Activated CD8-positive, alpha-beta memory T cell treated with anti-CD3 and anti-CD28 coated beads, Interleukin-2, amount 10 ng/mL, durations not matched to agents 7 days and 5 days (primary cell): ENCODE measurements at regions not wholly inside any gene's neighbourhood (a gene's known extent, or its start where the extent isn't known, plus 50 kb on each side); places are given as distances from the start of the nearest gene placed in this dataset.
"Not testable (repeated sequence)": the region's sequence is repeated elsewhere in the genome, so short reads cannot be mapped to it uniquely, and the experiment has no call there.

Experiments
- ATAC-seq: fragments of 150-1000 bp; cut with Tn5 transposase; one replicate; pipeline ENCODE4 v1.10.0; 2021; ENCODE audit warnings: moderate library complexity
- CTCF ChIA-PET: fragments of 350-600 bp; sonication (Branson Sonifier 250); formaldehyde crosslinking; loops from one replicate; lab custom pipeline; 2021; ENCODE audit warnings: antibody characterized with exemption; lab: Charles Lee
- DNase-seq: peaks from one replicate; pipeline ENCODE4 v3.0.0-alpha.2; 2020
- H3K27ac Mint-ChIP-seq: one replicate; pipeline ENCODE4 v1.8.0; 2021; ENCODE audit warnings: mild to moderate bottlenecking, mixed read lengths
- H3K27me3 Mint-ChIP-seq: one replicate; pipeline ENCODE4 v1.8.0; 2021; ENCODE audit warnings: mixed read lengths
- H3K36me3 Mint-ChIP-seq: one replicate; pipeline ENCODE4 v1.8.0; 2021; ENCODE audit warnings: mild to moderate bottlenecking, mixed read lengths
- H3K4me1 Mint-ChIP-seq: one replicate; pipeline ENCODE4 v1.8.0; 2021; ENCODE audit warnings: mixed read lengths
- H3K4me3 Mint-ChIP-seq: one replicate; pipeline ENCODE4 v1.8.0; 2021; ENCODE audit warnings: mild to moderate bottlenecking, moderate library complexity, mixed read lengths
- H3K9me3 Mint-ChIP-seq: one replicate; pipeline ENCODE4 v1.8.0; 2022; ENCODE audit warnings: low read depth, mixed read lengths

- ATAC-seq, DNase-seq, H3K4me1 Mint-ChIP-seq, H3K4me3 Mint-ChIP-seq, H3K27me3 Mint-ChIP-seq, H3K27ac Mint-ChIP-seq, CTCF ChIA-PET: not testable (repeated sequence)
- H3K36me3 Mint-ChIP-seq: peaks cover 16% of the 10 kb centered on the region
- peaks cover 20% of the 10 kb centered on the region for H3K9me3 Mint-ChIP-seq
Measured at GRCh38 chr2:143922261-143922830, 597.6 kb downstream of the ZEB2 start.

DNA sequence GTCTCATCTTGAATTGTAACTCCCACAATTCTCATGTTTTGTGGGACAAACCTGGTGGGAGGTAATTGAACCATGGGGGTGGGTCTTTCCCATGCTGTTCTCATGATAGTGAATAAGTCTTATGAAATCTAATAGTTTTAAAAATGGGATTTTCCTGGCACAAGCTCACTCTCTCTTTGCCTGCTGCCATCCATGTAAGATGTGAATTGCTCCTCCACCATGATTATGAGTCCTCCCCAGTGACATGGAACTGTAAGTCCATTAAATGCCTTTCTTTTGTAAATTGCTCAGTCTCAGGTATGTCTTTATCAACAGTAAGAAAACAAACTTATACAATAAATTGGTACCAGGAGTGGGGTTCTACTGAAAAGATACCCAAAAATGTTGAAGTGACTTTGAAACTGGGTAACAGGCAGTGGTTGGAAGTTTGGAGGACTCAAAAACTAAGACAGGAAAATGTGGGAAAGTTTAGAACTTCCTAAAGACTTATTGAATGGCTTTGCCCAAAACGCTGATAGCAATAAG lies 601.4 kb downstream of the ZEB2 start:
- DNase-seq: no peak
- Mint-ChIP-seq H3K27me3 (no peaks in the 10 kb centered on the region), H3K36me3 (peaks cover 14% of the 10 kb centered on the region), H3K9me3 (peaks cover 20% of the 10 kb centered on the region), H3K27ac (no peak overlapping the region), H3K4me3 (no peak overlapping the region), H3K4me1 (no peaks in the 10 kb centered on the region)
- no peak for ATAC-seq
- CTCF ChIA-PET: no interaction called here

DNA sequence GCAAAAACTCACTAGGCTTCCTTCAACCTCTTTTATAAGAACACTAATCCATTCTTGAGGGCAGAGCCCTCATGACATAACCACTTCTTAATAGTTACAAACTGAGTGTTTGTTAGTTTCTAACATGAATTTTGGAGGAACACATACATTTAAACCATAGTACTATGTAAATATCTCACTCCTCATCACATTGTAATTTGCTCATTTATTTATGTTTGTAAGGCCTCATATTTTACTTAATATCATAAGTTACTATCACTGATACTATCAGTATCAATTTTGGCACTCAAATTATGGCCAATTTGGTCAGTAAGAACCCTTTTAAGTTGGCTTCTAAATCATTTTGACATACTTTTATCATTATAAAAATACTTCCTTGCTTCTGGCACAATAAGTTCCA lies 603.1 kb downstream of the ZEB2 start:
- peaks cover 20% of the 10 kb centered on the region for H3K9me3 Mint-ChIP-seq
- CTCF ChIA-PET: no interaction called here
- no peak overlapping the region for H3K4me3 Mint-ChIP-seq
- ATAC-seq (no peak), DNase-seq (no peak)
- H3K27ac Mint-ChIP-seq: no peak overlapping the region
- no peaks in the 10 kb centered on the region for H3K27me3 Mint-ChIP-seq
- peaks cover 14% of the 10 kb centered on the region for H3K36me3 Mint-ChIP-seq
- no peaks in the 10 kb centered on the region for H3K4me1 Mint-ChIP-seq

- H3K36me3 Mint-ChIP-seq: no peaks in the 10 kb centered on the region
- DNase-seq (no peak), ATAC-seq (no peak)
- H3K27me3 Mint-ChIP-seq: peaks cover 2% of the 10 kb centered on the region
- no peaks in the 10 kb centered on the region for H3K9me3 Mint-ChIP-seq
- CTCF ChIA-PET: interaction anchor here (0.7 kb wide), 2 partner anchors 30 to 756 kb away, joined by 3 to 4 read pairs; no protein-coding TSS in a partner anchor
- H3K27ac Mint-ChIP-seq: no peak overlapping the region
- H3K4me1 Mint-ChIP-seq: no peaks in the 10 kb centered on the region
- no peak overlapping the region for H3K4me3 Mint-ChIP-seq
Measured at GRCh38 chr2:143909577-143910353, 610.2 kb downstream of the ZEB2 start.

DNA sequence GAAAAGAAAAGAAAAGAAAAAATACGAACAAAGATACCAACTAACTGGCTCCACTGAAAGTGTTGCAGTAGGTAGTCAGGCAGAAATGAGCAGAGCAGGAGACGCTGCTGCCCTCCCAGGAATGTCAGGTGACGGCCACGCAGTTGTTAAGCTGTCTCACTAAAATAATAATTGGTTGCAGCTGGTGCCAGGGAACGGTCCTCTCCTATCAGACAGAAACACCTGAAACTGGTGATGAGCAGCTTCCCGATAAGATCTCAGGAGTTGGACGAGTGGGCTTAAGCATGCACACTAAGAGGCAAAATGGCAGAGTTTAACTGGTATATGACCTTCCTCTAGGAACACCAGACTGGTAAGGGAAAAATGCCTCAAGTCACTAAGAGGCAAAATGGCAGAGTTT lies 611.1 kb downstream of the ZEB2 start:
- Mint-ChIP-seq H3K4me1 (no peaks in the 10 kb centered on the region), H3K27ac (no peak overlapping the region), H3K9me3 (no peaks in the 10 kb centered on the region), H3K27me3 (peaks cover 3% of the 10 kb centered on the region), H3K36me3 (no peaks in the 10 kb centered on the region), H3K4me3 (no peak overlapping the region)
- CTCF ChIA-PET: no interaction called here
- ATAC-seq (no peak), DNase-seq (no peak)

DNA sequence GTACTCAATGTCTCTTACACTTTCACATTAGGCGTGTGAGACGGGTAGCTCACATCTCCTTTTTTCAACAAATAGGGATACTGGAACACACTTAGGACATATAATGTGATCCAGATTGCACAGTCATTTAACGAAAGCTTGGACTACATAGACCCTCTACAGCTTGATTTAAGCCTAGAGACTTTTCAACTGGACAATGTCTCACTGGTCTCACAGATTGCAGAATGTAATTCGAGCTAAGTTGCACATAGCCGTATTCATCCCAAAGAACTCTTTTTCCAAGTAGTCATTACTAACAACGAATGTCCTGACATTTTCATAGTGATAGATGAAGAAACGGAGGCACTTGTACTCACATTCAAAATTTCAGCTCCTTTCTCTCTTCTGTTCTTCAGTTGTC lies 612.1 kb downstream of the ZEB2 start:
- Mint-ChIP-seq H3K9me3 (no peaks in the 10 kb centered on the region), H3K4me3 (no peak overlapping the region), H3K4me1 (peaks cover 9% of the 10 kb centered on the region), H3K27ac (no peak overlapping the region), H3K36me3 (no peaks in the 10 kb centered on the region), H3K27me3 (peaks cover 3% of the 10 kb centered on the region)
- CTCF ChIA-PET: no interaction called here
- ATAC-seq: no peak
- DNase-seq: no peak

- H3K36me3 Mint-ChIP-seq: no peaks in the 10 kb centered on the region
Measured at GRCh38 chr2:143906850-143907249, 613.1 kb downstream of the ZEB2 start.

GRCh38 chr2:143905587-143905986 lies 614.3 kb downstream of the ZEB2 start:
- Mint-ChIP-seq H3K9me3 (no peaks in the 10 kb centered on the region), H3K27me3 (peaks cover 3% of the 10 kb centered on the region), H3K4me3 (no peak overlapping the region), H3K4me1 (peaks cover 23% of the 10 kb centered on the region), H3K36me3 (no peaks in the 10 kb centered on the region), H3K27ac (no peak overlapping the region)
- ATAC-seq: no peak
- no peak for DNase-seq
- CTCF ChIA-PET: no interaction called here

More at GRCh38 chr2:143906850-143907249, 613.1 kb downstream of the ZEB2 start:
- Mint-ChIP-seq H3K27me3 (peaks cover 3% of the 10 kb centered on the region), H3K4me3 (no peak overlapping the region), H3K9me3 (no peaks in the 10 kb centered on the region), H3K4me1 (peaks cover 12% of the 10 kb centered on the region), H3K27ac (no peak overlapping the region)
- CTCF ChIA-PET: no interaction called here
- ATAC-seq (no peak), DNase-seq (no peak)

GRCh38 chr2:143903172-143903856 lies 616.6 kb downstream of the ZEB2 start:
- CTCF ChIA-PET: no interaction called here
- Mint-ChIP-seq H3K4me1 (peaks cover 23% of the 10 kb centered on the region), H3K4me3 (no peak overlapping the region), H3K27me3 (peaks cover 3% of the 10 kb centered on the region), H3K9me3 (no peaks in the 10 kb centered on the region), H3K36me3 (no peaks in the 10 kb centered on the region), H3K27ac (peak overlapping the region; percentile 38)
- DNase-seq (no peak), ATAC-seq (peak; percentile 65)

- Mint-ChIP-seq H3K27me3 (peaks cover 3% of the 10 kb centered on the region), H3K4me1 (peaks cover 23% of the 10 kb centered on the region), H3K4me3 (no peak overlapping the region), H3K9me3 (no peaks in the 10 kb centered on the region), H3K36me3 (no peaks in the 10 kb centered on the region), H3K27ac (no peak overlapping the region)
- ATAC-seq (peak; percentile 47), DNase-seq (no peak)
- CTCF ChIA-PET: no interaction called here
Measured at GRCh38 chr2:143901185-143901842, 618.6 kb downstream of the ZEB2 start.

DNA sequence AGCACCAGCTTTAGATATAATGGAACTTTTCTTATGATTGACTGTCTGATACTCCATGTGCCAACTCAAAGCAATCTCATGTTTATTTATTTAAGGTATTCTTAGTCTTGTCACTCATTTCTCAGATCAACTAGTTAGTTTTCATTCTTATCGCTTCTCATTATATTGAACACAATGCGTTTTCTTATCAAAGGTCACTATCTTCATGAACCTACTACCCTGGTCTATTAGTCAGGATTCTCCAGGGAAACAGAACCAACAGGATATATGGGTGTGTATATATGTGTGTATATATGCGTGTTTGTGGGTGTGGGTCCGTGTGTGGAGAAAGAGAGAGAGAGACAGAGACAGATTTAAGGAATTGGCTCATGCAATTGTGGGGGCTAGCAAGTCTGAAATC lies 619.9 kb downstream of the ZEB2 start:
- ATAC-seq: no peak
- Mint-ChIP-seq H3K27me3 (peaks cover 3% of the 10 kb centered on the region), H3K4me1 (peaks cover 23% of the 10 kb centered on the region)

DNA sequence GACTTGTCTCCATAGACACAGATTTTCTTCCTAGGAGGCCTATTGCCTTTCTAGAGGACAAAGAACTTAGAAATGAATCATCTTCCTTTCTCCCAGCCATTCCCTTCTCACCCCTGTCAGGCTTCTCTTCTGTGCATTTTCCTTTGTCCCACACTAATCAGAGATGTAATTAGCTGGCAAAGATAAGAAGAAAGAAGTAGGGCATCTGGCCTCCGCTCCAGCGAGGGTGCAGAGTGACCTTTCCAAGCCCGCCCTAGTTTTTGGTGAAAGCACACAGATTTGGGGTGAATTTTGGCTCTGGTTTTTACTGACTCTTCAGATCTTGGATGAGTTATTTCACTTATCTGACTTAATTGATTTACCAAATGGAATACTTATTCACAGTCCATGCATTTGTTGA lies 626.5 kb downstream of the ZEB2 start:
- Mint-ChIP-seq H3K4me3 (no peak overlapping the region), H3K9me3 (no peaks in the 10 kb centered on the region), H3K27me3 (peaks cover 8% of the 10 kb centered on the region), H3K4me1 (no peaks in the 10 kb centered on the region), H3K36me3 (no peaks in the 10 kb centered on the region), H3K27ac (no peak overlapping the region)
- no peak for ATAC-seq
- DNase-seq: no peak
- CTCF ChIA-PET: no interaction called here

More for the DNA sequence above, 619.9 kb downstream of the ZEB2 start:
- CTCF ChIA-PET: no interaction called here
- Mint-ChIP-seq H3K9me3 (no peaks in the 10 kb centered on the region), H3K27ac (no peak overlapping the region), H3K36me3 (no peaks in the 10 kb centered on the region), H3K4me3 (no peak overlapping the region)
- DNase-seq: no peak

- CTCF ChIA-PET: no interaction called here
- ATAC-seq (no peak), DNase-seq (no peak)
- Mint-ChIP-seq H3K9me3 (no peaks in the 10 kb centered on the region), H3K27me3 (peaks cover 8% of the 10 kb centered on the region), H3K27ac (no peak overlapping the region), H3K36me3 (no peaks in the 10 kb centered on the region), H3K4me3 (no peak overlapping the region), H3K4me1 (no peaks in the 10 kb centered on the region)
Measured at GRCh38 chr2:143891879-143892308, 628.0 kb downstream of the ZEB2 start.
